HepG2 (cell line): ENCODE measurements at regions not wholly inside any gene's neighbourhood (a gene's known extent, or its start where the extent isn't known, plus 50 kb on each side); places are given as distances from the start of the nearest gene placed in this dataset.

Experiments
- AHDC1 ChIP-seq: sonication (generic); formaldehyde crosslinking; IDR thresholded peaks from 2 replicates; pipeline ENCODE4 v1.5.1; 2020; ENCODE audit warnings: mild to moderate bottlenecking, missing genetic modification reagents, borderline replicate concordance
- FOXA3 ChIP-seq: IDR thresholded peaks from 2 replicates; pipeline ENCODE4 v1.6.1; 2016; ENCODE audit warnings: missing genetic modification reagents, missing compliant biosample characterization
- HNF1A ChIP-seq, 2 experiments: sonication (generic) in 1 of 2; formaldehyde crosslinking in 1 of 2; IDR thresholded peaks; 2 replicates each; pipeline versions ENCODE4 v1.4.0 to v1.6.1; 2016 to 2020; ENCODE audit warnings: borderline replicate concordance in 1 of 2, low read depth in 1 of 2, mild to moderate bottlenecking in 1 of 2, missing genetic modification reagents in 1 of 2
- HNF4A ChIP-seq: sonication (generic); formaldehyde crosslinking; IDR thresholded peaks from 2 replicates; pipeline ENCODE4 v1.4.0; 2020; ENCODE audit warnings: missing genetic modification reagents
- HNRNPL ChIP-seq: fragments of 200-400 bp; formaldehyde crosslinking; IDR thresholded peaks from 2 replicates; pipeline ENCODE4 v1.6.1; 2017; ENCODE audit warnings: mild to moderate bottlenecking, low read depth, low read length
- MED1 ChIP-seq: sonication (generic); formaldehyde crosslinking; IDR thresholded peaks from 2 replicates; pipeline ENCODE4 v1.4.0; 2020; ENCODE audit warnings: missing genetic modification reagents
- MIXL1 ChIP-seq: IDR thresholded peaks from 2 replicates; pipeline ENCODE4 v1.6.1; 2016
- NFKB2 ChIP-seq: sonication (generic); formaldehyde crosslinking; IDR thresholded peaks from 2 replicates; pipeline ENCODE4 v1.4.0; 2020; ENCODE audit warnings: missing genetic modification reagents, borderline replicate concordance
- SCMH1 ChIP-seq: sonication (generic); formaldehyde crosslinking; IDR thresholded peaks from 2 replicates; pipeline ENCODE4 v1.9.0; 2021; ENCODE audit warnings: missing genetic modification reagents, mild to moderate bottlenecking, borderline replicate concordance
- SMARCC2 ChIP-seq: fragments of 450-650 bp; IDR thresholded peaks from 2 replicates; pipeline ENCODE4 v1.6.1; 2017; ENCODE audit warnings: antibody characterized with exemption, mild to moderate bottlenecking
- ZC3H4 ChIP-seq: sonication (generic); formaldehyde crosslinking; IDR thresholded peaks from 2 replicates; pipeline ENCODE4 v1.4.0; 2020; ENCODE audit warnings: missing genetic modification reagents, borderline replicate concordance
- ZNF317 ChIP-seq: sonication (generic); formaldehyde crosslinking; IDR thresholded peaks from 2 replicates; pipeline ENCODE4 v1.5.0; 2020; ENCODE audit warnings: mild to moderate bottlenecking, missing genetic modification reagents
- ZNF343 ChIP-seq: sonication (generic); formaldehyde crosslinking; IDR thresholded peaks from 2 replicates; pipeline ENCODE4 v1.4.0; 2020; ENCODE audit warnings: mild to moderate bottlenecking, missing genetic modification reagents
- ZNF383 ChIP-seq: sonication (generic); formaldehyde crosslinking; IDR thresholded peaks from 2 replicates; pipeline ENCODE4 v1.4.0; 2020; ENCODE audit warnings: missing genetic modification reagents, mild to moderate bottlenecking, borderline replicate concordance
- ZNF563 ChIP-seq: sonication (generic); formaldehyde crosslinking; IDR thresholded peaks from 2 replicates; pipeline ENCODE4 v1.8.0; 2022; ENCODE audit warnings: mild to moderate bottlenecking, moderate library complexity, missing genetic modification reagents
- ZNF768 ChIP-seq: sonication (generic); formaldehyde crosslinking; IDR thresholded peaks from 2 replicates; pipeline ENCODE4 v1.4.0; 2020; ENCODE audit warnings: missing genetic modification reagents
- ZXDC ChIP-seq: sonication (generic); formaldehyde crosslinking; IDR thresholded peaks from 2 replicates; pipeline ENCODE4 v1.5.0; 2020; ENCODE audit warnings: mild to moderate bottlenecking, missing genetic modification reagents

GRCh38 chr3:13189639-13190377, 116.6 kb upstream of the IQSEC1 start (continued):
- TF ChIP-seq ZXDC (CRISPR knock-in tag) (no peak), ZNF343 (CRISPR knock-in tag) (no peak), ZNF317 (CRISPR knock-in tag) (peak; percentile 87; the same call in 1 of the 2 replicates), SCMH1 (CRISPR knock-in tag) (no peak), HNRNPL (peak; percentile 79; the same call in 1 of the 2 replicates), AHDC1 (CRISPR knock-in tag) (peak; percentile 82), FOXA3 (CRISPR knock-in tag) (peak; percentile 84), MIXL1 (CRISPR knock-in tag) (peak; percentile 59; the same call in 1 of the 2 replicates), HNF4A (CRISPR knock-in tag) (peak; percentile 85), MED1 (CRISPR knock-in tag) (peak; percentile 89), HNF1A (IDR thresholded peaks at IDR 0.05; ENCODE audit: low read depth) (no peak; the same call in 1 of the 2 replicates), HNF1A (CRISPR knock-in tag; IDR thresholded peaks at IDR 0.05; ENCODE audit: borderline replicate concordance) (no peak), ZNF383 (CRISPR knock-in tag) (no peak), SMARCC2 (no peak), NFKB2 (no peak), ZNF768 (CRISPR knock-in tag) (peak; percentile 68; the same call in 1 of the 2 replicates), ZC3H4 (CRISPR knock-in tag) (no peak), ZNF563 (CRISPR knock-in tag) (peak; percentile 72; the same call in 1 of the 2 replicates)
